GM23338 (cell line): ENCODE measurements at regions not wholly inside any gene's neighbourhood (a gene's known extent, or its start where the extent isn't known, plus 50 kb on each side); places are given as distances from the start of the nearest gene placed in this dataset.
"Not testable (repeated sequence)": the region's sequence is repeated elsewhere in the genome, so short reads cannot be mapped to it uniquely, and the experiment has no call there.

Experiments used
- ATAC-seq: fragments of 200-7000 bp; cut with Tn5 transposase; 3 replicates; pipeline ENCODE4 v1.9.1; 2020
- DNase-seq: peaks from one replicate; pipeline ENCODE4 v3.0.0-alpha.2; 2015; ENCODE audit warnings: low spot score
- H2AFZ ChIP-seq: fragments of 200-600 bp; sonication (generic); 2 replicates; pipeline ENCODE4 v1.8.0; 2016; ENCODE audit warnings: antibody characterized with exemption, mild to moderate bottlenecking, moderate library complexity
- H3F3A ChIP-seq: fragments of 200-600 bp; sonication (generic); replicated peaks from 2 replicates; pipeline ENCODE4 v1.8.0; 2017; ENCODE audit warnings: antibody characterized with exemption, mixed run types, low read depth
- H3K27ac ChIP-seq: fragments of 200-600 bp; sonication (generic); 2 replicates; pipeline ENCODE4 v1.6.1; 2016; ENCODE audit warnings: low read depth
- H3K27me3 ChIP-seq: fragments of 200-600 bp; sonication (generic); 2 replicates; pipeline ENCODE4 v1.8.0; 2016; ENCODE audit warnings: mild to moderate bottlenecking, mixed run types, moderate library complexity; ENCODE audit not compliant: insufficient read depth
- H3K36me3 ChIP-seq: fragments of 200-600 bp; sonication (generic); 2 replicates; pipeline ENCODE4 v1.8.0; 2016; ENCODE audit warnings: mild to moderate bottlenecking; ENCODE audit not compliant: insufficient read depth
- H3K4me1 ChIP-seq: fragments of 200-600 bp; sonication (generic); 2 replicates; pipeline ENCODE4 v1.8.0; 2016; ENCODE audit warnings: mild to moderate bottlenecking, moderate library complexity; ENCODE audit not compliant: insufficient read depth
- H3K4me2 ChIP-seq: fragments of 200-600 bp; sonication (generic); 2 replicates; pipeline ENCODE4 v1.7.1; 2017; ENCODE audit warnings: mixed run types
- H3K4me3 ChIP-seq: fragments of 200-600 bp; sonication (generic); 2 replicates; pipeline ENCODE4 v1.6.1; 2016; ENCODE audit warnings: mixed run types
- H3K79me2 ChIP-seq: fragments of 200-600 bp; sonication (generic); replicated peaks from 2 replicates; pipeline ENCODE4 v1.8.0; 2017; ENCODE audit warnings: mild to moderate bottlenecking; ENCODE audit not compliant: insufficient read depth
- H3K9me2 ChIP-seq: fragments of 200-600 bp; sonication (generic); 2 replicates; pipeline ENCODE4 v1.8.0; 2017; ENCODE audit not compliant: insufficient read depth
- H4K20me1 ChIP-seq: fragments of 200-600 bp; sonication (generic); replicated peaks from 2 replicates; pipeline ENCODE4 v1.8.0; 2017; ENCODE audit warnings: mild to moderate bottlenecking; ENCODE audit not compliant: insufficient read depth
- H3K27ac Mint-ChIP-seq: 2 replicates; pipeline ENCODE4 v1.8.0; 2020; ENCODE audit warnings: inconsistent platforms, mild to moderate bottlenecking, moderate library complexity, mixed read lengths
- H3K27me3 Mint-ChIP-seq: 3 replicates; pipeline ENCODE4 v1.8.0; 2022; ENCODE audit warnings: low read depth, mild to moderate bottlenecking, moderate library complexity, mixed read lengths, inconsistent platforms; ENCODE audit not compliant: insufficient read depth, poor library complexity
- H3K36me3 Mint-ChIP-seq: 3 replicates; pipeline ENCODE4 v1.8.0; 2021; ENCODE audit warnings: low read depth, mild to moderate bottlenecking, inconsistent platforms, moderate library complexity, mixed read lengths
- H3K4me1 Mint-ChIP-seq: 3 replicates; pipeline ENCODE4 v1.8.0; 2020; ENCODE audit warnings: mild to moderate bottlenecking, inconsistent platforms, mixed read lengths
- H3K4me3 Mint-ChIP-seq: 3 replicates; pipeline ENCODE4 v1.8.0; 2021; ENCODE audit warnings: moderate library complexity, mild to moderate bottlenecking, inconsistent platforms, mixed read lengths
- H3K9me3 Mint-ChIP-seq: 3 replicates; pipeline ENCODE4 v1.8.0; 2020; ENCODE audit warnings: moderate library complexity, mild to moderate bottlenecking, inconsistent platforms, mixed read lengths
- CREB1 ChIP-seq: fragments of 250-450 bp; sonication (Bioruptor Pico); IDR thresholded peaks from 2 replicates; pipeline ENCODE4 v1.5.0; 2020; ENCODE audit warnings: low read depth, mild to moderate bottlenecking, moderate library complexity
- NANOG ChIP-seq: IDR thresholded peaks from 2 replicates; pipeline ENCODE4 v1.6.1; 2016; ENCODE audit warnings: antibody characterized with exemption, borderline replicate concordance
- POLR2AphosphoS5 ChIP-seq: IDR thresholded peaks from 2 replicates; pipeline ENCODE4 v1.6.1; 2016; ENCODE audit warnings: antibody characterized with exemption, low read depth
- STAT1 ChIP-seq: IDR thresholded peaks from one replicate; pipeline ENCODE4 v1.6.1; 2016; ENCODE audit warnings: antibody characterized with exemption; ENCODE audit not compliant: unreplicated experiment
- TF ChIP-seq, protein P1 (sequence below): IDR thresholded peaks from 2 replicates; pipeline ENCODE4 v1.6.1; 2016; ENCODE audit warnings: antibody characterized with exemption
- TF ChIP-seq, protein P2 (sequence below), 2 experiments: fragments of 200-600 bp in 1 of 2; sonication (generic) in 1 of 2; conservative IDR thresholded peaks; 2 replicates each; pipeline versions ENCODE4 v1.5.1 to v1.6.1; 2016 to 2017; ENCODE audit warnings: antibody characterized with exemption in 2 of 2, low read depth in 2 of 2, mild to moderate bottlenecking in 2 of 2, moderate library complexity in 1 of 2

DNA sequence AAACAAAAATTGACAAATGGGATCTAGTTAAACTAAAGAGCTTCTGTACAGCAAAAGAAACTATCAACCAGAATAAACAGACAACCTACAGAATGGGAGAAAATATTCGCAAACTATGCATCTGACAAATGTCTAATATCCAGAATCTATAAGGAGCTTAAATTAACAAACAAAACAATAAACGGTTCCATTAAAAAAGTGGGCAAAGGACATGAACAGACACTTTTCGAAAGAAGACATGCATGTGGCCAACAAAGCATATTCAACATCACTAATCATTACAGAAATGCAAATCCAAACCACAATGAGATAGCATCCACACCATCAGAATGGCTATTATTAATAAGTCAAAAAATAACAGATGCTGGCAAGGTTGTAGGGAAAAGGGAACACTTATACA is 50.5 kb upstream of the MED13L start:
- H3K9me2 ChIP-seq, H3K4me1 ChIP-seq, H3K4me2 ChIP-seq, H3K4me3 Mint-ChIP-seq, H2AFZ ChIP-seq, H3K36me3 Mint-ChIP-seq, H3K27ac ChIP-seq, ATAC-seq, H3K79me2 ChIP-seq, H3K27ac Mint-ChIP-seq, H4K20me1 ChIP-seq, H3F3A ChIP-seq, H3K4me1 Mint-ChIP-seq, H3K36me3 ChIP-seq, H3K9me3 Mint-ChIP-seq, H3K4me3 ChIP-seq, H3K27me3 ChIP-seq, H3K27me3 Mint-ChIP-seq, DNase-seq: not testable (repeated sequence)

DNA sequence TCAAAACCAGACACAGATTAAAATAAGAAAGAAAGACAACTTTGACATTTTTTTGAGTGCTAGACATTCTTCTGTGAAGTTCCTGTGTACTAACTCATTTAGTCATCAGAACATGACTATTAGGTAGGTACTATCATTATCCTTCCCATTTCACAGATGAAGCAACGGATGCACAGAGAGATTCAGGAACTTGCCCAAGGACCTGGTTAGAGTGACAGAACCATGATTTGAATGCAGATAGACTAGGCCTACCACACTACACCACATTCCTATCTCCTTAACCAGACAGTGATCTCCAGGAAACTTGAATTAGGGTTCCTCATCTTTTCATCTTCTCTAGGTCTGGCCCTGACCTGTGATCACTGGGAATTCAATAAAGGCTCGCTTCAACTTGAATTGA is 54.4 kb upstream of the MED13L start:
- no peak overlapping the region for H3K27ac Mint-ChIP-seq

DNA sequence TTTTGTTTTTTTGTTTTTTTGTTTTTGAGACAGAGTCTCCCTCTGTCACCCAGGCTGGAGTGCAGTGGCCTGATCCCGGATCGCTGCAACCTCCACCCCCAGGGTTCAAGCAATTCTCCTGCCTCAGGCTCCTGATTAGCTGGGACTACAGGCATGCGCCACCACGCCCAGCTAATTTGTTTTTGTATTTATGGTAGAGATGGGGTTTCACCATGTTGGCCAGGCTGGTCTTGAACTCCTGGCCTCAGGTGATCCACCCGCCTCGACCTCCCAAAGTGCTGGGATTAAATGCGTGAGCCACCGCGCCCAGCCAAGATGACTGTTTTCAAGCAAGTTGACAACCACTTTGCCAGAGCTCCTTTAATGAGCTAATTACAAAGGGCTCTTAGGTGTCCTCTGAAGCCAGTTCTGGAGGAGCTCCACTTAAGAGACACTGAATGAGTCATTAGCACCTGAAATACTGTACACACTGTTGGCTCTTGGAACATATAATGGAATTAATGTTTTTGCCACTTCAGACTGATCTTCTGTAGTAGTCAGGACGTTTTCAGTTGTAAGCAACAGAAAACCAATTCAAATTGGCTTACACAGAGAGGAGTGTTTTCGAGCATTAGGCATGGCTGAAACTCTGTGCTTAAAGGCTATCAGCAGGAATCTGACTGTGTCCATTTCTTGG is 55.4 kb upstream of the MED13L start:
- no peaks in the 10 kb centered on the region for H3K9me3 Mint-ChIP-seq
- DNase-seq (no peak), ATAC-seq (no peak)
- Histone ChIP-seq H3K79me2 (no peaks in the 10 kb centered on the region), H3K27me3 (no peaks in the 10 kb centered on the region), H3K27ac (no peak overlapping the region), H3K4me3 (no peak overlapping the region), H2AFZ (peak overlapping the region; percentile 85), H4K20me1 (no peaks in the 10 kb centered on the region), H3F3A (no peaks in the 10 kb centered on the region), H3K36me3 (no peaks in the 10 kb centered on the region), H3K9me2 (no peaks in the 10 kb centered on the region), H3K4me1 (no peaks in the 10 kb centered on the region), H3K4me2 (no peak overlapping the region)
- H3K27ac Mint-ChIP-seq, result no peak overlapping the region
- H3K27me3 Mint-ChIP-seq, result peaks cover 4% of the 10 kb centered on the region
- no peaks in the 10 kb centered on the region for H3K36me3 Mint-ChIP-seq
- H3K4me1 Mint-ChIP-seq, result peaks cover 9% of the 10 kb centered on the region; the same call in 2 of the 3 replicates
- no peak for TF ChIP-seq POLR2AphosphoS5
- TF ChIP-seq, protein P1, sequence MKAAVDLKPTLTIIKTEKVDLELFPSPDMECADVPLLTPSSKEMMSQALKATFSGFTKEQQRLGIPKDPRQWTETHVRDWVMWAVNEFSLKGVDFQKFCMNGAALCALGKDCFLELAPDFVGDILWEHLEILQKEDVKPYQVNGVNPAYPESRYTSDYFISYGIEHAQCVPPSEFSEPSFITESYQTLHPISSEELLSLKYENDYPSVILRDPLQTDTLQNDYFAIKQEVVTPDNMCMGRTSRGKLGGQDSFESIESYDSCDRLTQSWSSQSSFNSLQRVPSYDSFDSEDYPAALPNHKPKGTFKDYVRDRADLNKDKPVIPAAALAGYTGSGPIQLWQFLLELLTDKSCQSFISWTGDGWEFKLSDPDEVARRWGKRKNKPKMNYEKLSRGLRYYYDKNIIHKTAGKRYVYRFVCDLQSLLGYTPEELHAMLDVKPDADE, result no peak
- TF ChIP-seq CREB1 (CRISPR knock-in tag), result no peak
- TF ChIP-seq, protein P2, sequence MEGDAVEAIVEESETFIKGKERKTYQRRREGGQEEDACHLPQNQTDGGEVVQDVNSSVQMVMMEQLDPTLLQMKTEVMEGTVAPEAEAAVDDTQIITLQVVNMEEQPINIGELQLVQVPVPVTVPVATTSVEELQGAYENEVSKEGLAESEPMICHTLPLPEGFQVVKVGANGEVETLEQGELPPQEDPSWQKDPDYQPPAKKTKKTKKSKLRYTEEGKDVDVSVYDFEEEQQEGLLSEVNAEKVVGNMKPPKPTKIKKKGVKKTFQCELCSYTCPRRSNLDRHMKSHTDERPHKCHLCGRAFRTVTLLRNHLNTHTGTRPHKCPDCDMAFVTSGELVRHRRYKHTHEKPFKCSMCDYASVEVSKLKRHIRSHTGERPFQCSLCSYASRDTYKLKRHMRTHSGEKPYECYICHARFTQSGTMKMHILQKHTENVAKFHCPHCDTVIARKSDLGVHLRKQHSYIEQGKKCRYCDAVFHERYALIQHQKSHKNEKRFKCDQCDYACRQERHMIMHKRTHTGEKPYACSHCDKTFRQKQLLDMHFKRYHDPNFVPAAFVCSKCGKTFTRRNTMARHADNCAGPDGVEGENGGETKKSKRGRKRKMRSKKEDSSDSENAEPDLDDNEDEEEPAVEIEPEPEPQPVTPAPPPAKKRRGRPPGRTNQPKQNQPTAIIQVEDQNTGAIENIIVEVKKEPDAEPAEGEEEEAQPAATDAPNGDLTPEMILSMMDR (conservative IDR thresholded peaks at IDR 0.05; ENCODE audit: low read depth in 2 of 2), result no peak
- TF ChIP-seq NANOG, result no peak
- H3K4me3 Mint-ChIP-seq, result no peak overlapping the region

More for the DNA sequence above, 54.4 kb upstream of the MED13L start:
- DNase-seq (no peak), ATAC-seq (no peak)
- H3K4me2 ChIP-seq, result no peak overlapping the region
- H3K27me3 Mint-ChIP-seq, result peaks cover 4% of the 10 kb centered on the region
- no peaks in the 10 kb centered on the region for H3K4me1 ChIP-seq
- no peak overlapping the region for H3K4me3 Mint-ChIP-seq
- H4K20me1 ChIP-seq, result no peaks in the 10 kb centered on the region
- H3F3A ChIP-seq, result no peaks in the 10 kb centered on the region
- no peaks in the 10 kb centered on the region for H3K27me3 ChIP-seq
- TF ChIP-seq STAT1 (no peak), POLR2AphosphoS5 (no peak)
- TF ChIP-seq, protein P1, result no peak
- no peak overlapping the region for H2AFZ ChIP-seq
- H3K36me3 ChIP-seq, result no peaks in the 10 kb centered on the region
- H3K4me1 Mint-ChIP-seq, result 0 out of 3 replicates have a peak, but pooled peaks cover under 1% of the 10 kb centered on the region
- H3K9me3 Mint-ChIP-seq, result no peaks in the 10 kb centered on the region
- no peaks in the 10 kb centered on the region for H3K79me2 ChIP-seq
- H3K36me3 Mint-ChIP-seq, result no peaks in the 10 kb centered on the region
- no peaks in the 10 kb centered on the region for H3K9me2 ChIP-seq
- H3K4me3 ChIP-seq, result no peak overlapping the region
- H3K27ac ChIP-seq, result no peak overlapping the region
